NB4 (cell line): ENCODE measurements at regions not wholly inside any gene's neighbourhood (a gene's known extent, or its start where the extent isn't known, plus 50 kb on each side); places are given as distances from the start of the nearest gene placed in this dataset.

Experiments
- DNase-seq: peaks from one replicate; pipeline ENCODE4 v3.0.0; 2010; ENCODE audit warnings: low read depth
- H3K4me3 ChIP-seq: one replicate; pipeline ENCODE4 v1.5.1; 2011; ENCODE audit warnings: mild to moderate bottlenecking, low read depth, low read length, moderate library complexity
- CTCF ChIP-seq: IDR thresholded peaks from one replicate; pipeline ENCODE4 v1.5.1; 2012; ENCODE audit warnings: low read depth, low read length
- MAX ChIP-seq: IDR thresholded peaks from 2 replicates; pipeline ENCODE4 v1.6.1; 2011; ENCODE audit warnings: low read depth, low read length
- MYC ChIP-seq: IDR thresholded peaks from 2 replicates; pipeline ENCODE4 v1.6.1; 2011; ENCODE audit warnings: low read depth, low read length
- POLR2A ChIP-seq: IDR thresholded peaks from 2 replicates; pipeline ENCODE4 v1.6.1; 2011; ENCODE audit warnings: mild to moderate bottlenecking; ENCODE audit not compliant: insufficient read length; ENCODE audit errors: extremely low read depth

- no peak overlapping the region for H3K4me3 ChIP-seq
- no peak for TF ChIP-seq CTCF
- TF ChIP-seq MAX = no peak
- no peak for DNase-seq
Observed at GRCh38 chr20:11011653-11012052, 337.9 kb upstream of the JAG1 start.

GRCh38 chr20:11012975-11013374 lies 339.2 kb upstream of the JAG1 start:
- TF ChIP-seq MAX = no peak
- no peak for DNase-seq
- H3K4me3 ChIP-seq = no peak overlapping the region

GRCh38 chr20:11013801-11014200 lies 340.0 kb upstream of the JAG1 start:
- no peak overlapping the region for H3K4me3 ChIP-seq
- TF ChIP-seq POLR2A = no peak
- TF ChIP-seq CTCF = no peak
- TF ChIP-seq MYC = no peak
- no peak for TF ChIP-seq MAX
- no peak for DNase-seq

GRCh38 chr20:11015440-11015839 lies 341.6 kb upstream of the JAG1 start:
- no peak overlapping the region for H3K4me3 ChIP-seq
- TF ChIP-seq MYC = no peak
- TF ChIP-seq MAX = no peak
- no peak for TF ChIP-seq CTCF
- TF ChIP-seq POLR2A = no peak
- no peak for DNase-seq

GRCh38 chr20:11017446-11017845 lies 343.6 kb upstream of the JAG1 start:
- DNase-seq = no peak
- H3K4me3 ChIP-seq = no peak overlapping the region
- TF ChIP-seq CTCF = no peak
- TF ChIP-seq POLR2A = no peak
- no peak for TF ChIP-seq MAX
- TF ChIP-seq MYC = no peak

- H3K4me3 ChIP-seq = no peak overlapping the region
- TF ChIP-seq MAX (no peak), MYC (no peak)
- no peak for DNase-seq
Observed at GRCh38 chr20:11018668-11019170, 344.9 kb upstream of the JAG1 start.

GRCh38 chr20:11020712-11021111 lies 346.9 kb upstream of the JAG1 start:
- no peak for DNase-seq
- no peak overlapping the region for H3K4me3 ChIP-seq
- TF ChIP-seq POLR2A (no peak), MYC (no peak), CTCF (no peak)
